Body of pancreas (tissue), 4 donors: ENCODE measurements at regions not wholly inside any gene's neighbourhood (a gene's known extent, or its start where the extent isn't known, plus 50 kb on each side); places are given as distances from the start of the nearest gene placed in this dataset.

Experiments
- CTCF ChIP-seq, 7 experiments: fragments of 450-650 bp in 4 of 7; fragments of 200-600 bp in 3 of 7; sonication (generic) in 3 of 7; IDR thresholded peaks; one replicate each; pipeline ENCODE4 v1.5.1; 2016 to 2019; ENCODE audit warnings: antibody characterized with exemption in 7 of 7
- POLR2A ChIP-seq, 3 donors: fragments of 450-650 bp; IDR thresholded peaks; one replicate each; pipeline ENCODE4 v1.6.1; 2016; ENCODE audit warnings: antibody characterized with exemption in 3 of 3, mild to moderate bottlenecking in 2 of 3

GRCh38 chr1:103247517-103247916 is 139.2 kb upstream of the COL11A1 start:
- TF ChIP-seq POLR2A (IDR thresholded peaks at IDR 0.05) (no peak), CTCF (IDR thresholded peaks at IDR 0.05) (no peak)
